GM23248 (cell line): ENCODE measurements at regions not wholly inside any gene's neighbourhood (a gene's known extent, or its start where the extent isn't known, plus 50 kb on each side); places are given as distances from the start of the nearest gene placed in this dataset.

Source experiments
- EZH2 ChIP-seq: fragments of 200-600 bp; sonication (generic); IDR thresholded peaks from 2 replicates; pipeline ENCODE4 v1.6.1; 2018; ENCODE audit warnings: antibody characterized with exemption, mild to moderate bottlenecking; ENCODE audit not compliant: insufficient read depth, poor library complexity, severe bottlenecking
- EZH2phosphoT487 ChIP-seq: fragments of 200-600 bp; sonication (generic); IDR thresholded peaks from 2 replicates; pipeline ENCODE4 v1.6.1; 2018; ENCODE audit warnings: antibody characterized with exemption, moderate library complexity, mild to moderate bottlenecking, low read depth; ENCODE audit not compliant: insufficient read depth

- TF ChIP-seq EZH2, result no peak
- TF ChIP-seq EZH2phosphoT487, result no peak
Measured at GRCh38 chr6:132192631-132193030, 208.6 kb downstream of the MOXD1 start.
